ENCODE measurements at regions not wholly inside any gene's neighbourhood (a gene's known extent, or its start where the extent isn't known, plus 50 kb on each side); places are given as distances from the start of the nearest gene placed in this dataset.

DNA sequence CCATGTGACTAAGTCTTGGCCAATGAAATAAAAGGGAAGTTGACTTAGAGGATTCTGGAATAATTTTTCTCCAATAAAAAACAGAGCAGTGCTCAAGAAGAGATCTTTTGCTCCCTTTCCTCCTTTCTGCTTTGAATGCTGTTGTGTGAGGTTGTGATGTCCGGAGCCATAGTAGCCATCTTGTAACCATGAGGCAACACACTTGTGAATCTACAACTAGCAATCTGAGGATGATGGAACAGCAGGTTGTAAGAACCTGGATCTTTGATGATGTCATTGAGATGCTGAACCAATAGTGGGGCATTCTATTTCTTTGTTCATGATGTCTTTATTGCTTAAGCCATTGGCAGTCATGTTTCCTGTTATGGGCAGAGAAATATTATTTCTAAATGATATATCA, 230.0 kb upstream of the SRRM4 start:
- DNase-seq (ENCODE audit: low read depth) = no peak

DNA sequence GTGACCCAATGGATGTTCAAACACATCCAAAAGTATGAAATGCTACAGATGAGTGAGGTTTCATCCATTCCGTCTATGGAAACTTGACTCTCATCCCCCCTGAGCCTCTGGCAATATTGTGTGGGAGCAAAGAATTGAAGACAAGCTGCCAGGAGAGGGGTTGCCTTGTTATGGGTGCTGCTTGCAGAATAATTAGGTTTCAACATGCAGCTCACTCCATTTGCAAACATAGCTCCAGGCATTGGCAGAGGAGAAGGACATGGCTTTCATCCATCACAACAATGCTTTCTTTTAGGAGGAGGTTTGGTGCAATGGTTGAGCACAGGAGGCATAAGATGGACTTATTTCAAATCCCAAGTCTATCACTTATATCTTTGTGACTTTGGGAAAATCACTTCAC, 220.7 kb upstream of the SRRM4 start:
- no peak for DNase-seq (ENCODE audit: low read depth)

GRCh38 chr12:118763234-118763633, 218.1 kb upstream of the SRRM4 start:
- no peak for DNase-seq (ENCODE audit: low read depth)

DNA sequence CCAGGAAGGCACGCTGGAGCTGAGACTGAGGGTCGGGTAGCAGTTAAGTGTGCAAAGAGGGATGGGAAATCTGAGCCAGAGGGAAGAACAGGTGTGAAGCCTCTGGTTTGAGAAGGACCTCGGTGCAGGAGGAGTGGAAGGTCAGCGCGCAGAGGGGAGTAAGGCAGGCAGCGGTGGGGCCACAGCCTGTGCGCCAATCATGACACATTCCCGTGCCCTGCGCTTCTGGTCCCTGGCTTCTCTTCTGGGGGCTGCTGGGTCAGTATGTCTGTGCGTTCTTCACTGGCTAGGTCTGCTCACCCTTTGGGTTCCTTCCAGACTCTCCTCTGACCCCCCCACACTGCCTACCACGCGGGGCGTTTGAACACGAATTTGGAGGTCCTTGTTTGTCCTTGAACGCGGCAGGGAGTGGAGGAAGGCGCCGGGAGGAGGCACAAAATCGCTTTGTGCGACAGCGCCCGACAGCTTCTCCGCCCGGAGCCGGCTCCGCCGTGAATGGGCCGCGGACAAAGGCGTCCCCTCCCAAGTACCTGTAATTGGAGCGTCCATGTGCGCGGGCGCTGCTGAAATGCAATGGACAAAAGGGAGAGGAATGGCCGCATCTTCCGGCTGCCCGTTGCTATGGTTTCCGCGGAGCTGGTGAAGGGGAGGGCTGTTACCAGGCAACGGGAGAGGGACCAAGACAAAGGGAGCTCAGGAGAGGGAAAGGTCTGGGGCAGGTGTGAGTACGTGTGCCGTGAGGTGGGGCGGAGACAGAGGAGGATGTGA, 207.2 kb upstream of the SRRM4 start:
- DNase-seq (ENCODE audit: low read depth) = no peak

DNA sequence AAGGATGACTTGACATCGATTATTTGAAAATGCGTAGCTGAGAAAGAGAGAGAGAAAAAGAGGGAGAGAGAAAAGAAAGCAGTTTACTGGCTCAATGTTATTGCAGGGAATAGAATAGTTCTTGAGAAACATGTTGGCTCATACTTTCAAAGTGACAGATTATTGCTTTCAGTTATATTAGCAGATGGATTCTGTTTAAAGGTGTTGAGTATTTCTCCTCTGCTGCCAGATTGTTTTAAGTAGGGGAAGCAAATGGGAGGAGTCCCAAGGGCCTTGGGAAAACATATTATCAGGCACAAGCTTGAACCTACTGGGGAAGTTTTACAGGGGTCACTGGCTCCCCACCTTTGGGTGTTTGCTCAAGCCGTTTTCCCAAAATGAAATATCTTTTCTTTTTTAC, 203.8 kb upstream of the SRRM4 start:
- no peak for DNase-seq (ENCODE audit: low read depth)

- DNase-seq (ENCODE audit: low read depth) = no peak
These were observed 203.3 kb upstream of the SRRM4 start for GRCh38 chr12:118778077-118778476.

DNA sequence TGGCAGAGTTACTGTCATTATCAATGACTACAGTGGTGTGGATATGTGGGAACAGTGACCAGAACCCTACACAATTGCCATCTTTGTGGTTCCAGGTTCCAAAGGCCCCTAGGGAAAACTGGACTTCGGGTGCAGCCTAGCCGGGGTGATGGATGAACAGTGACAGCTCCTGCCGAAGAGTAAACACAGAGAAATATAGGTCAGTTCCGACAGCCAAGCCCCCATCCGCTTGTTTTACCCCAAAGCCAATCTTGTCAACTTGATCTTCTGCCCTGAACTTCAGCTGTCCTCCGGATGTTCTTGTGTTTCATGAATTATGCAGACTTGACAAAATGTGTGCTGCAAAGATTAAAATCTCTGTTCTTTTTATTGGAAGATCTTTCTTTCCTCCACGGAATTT, 200.4 kb upstream of the SRRM4 start:
- no peak for DNase-seq (ENCODE audit: low read depth)

- no peak for DNase-seq (ENCODE audit: low read depth)
These were observed 199.6 kb upstream of the SRRM4 start for GRCh38 chr12:118781692-118782091.

- DNase-seq (ENCODE audit: low read depth) = no peak
These were observed 197.6 kb upstream of the SRRM4 start for GRCh38 chr12:118783703-118784102.

- no peak for DNase-seq (ENCODE audit: low read depth)
These were observed 190.8 kb upstream of the SRRM4 start for GRCh38 chr12:118790578-118790977.

GRCh38 chr12:118813778-118814357, 167.5 kb upstream of the SRRM4 start:
- DNase-seq (ENCODE audit: low read depth) = no peak

DNA sequence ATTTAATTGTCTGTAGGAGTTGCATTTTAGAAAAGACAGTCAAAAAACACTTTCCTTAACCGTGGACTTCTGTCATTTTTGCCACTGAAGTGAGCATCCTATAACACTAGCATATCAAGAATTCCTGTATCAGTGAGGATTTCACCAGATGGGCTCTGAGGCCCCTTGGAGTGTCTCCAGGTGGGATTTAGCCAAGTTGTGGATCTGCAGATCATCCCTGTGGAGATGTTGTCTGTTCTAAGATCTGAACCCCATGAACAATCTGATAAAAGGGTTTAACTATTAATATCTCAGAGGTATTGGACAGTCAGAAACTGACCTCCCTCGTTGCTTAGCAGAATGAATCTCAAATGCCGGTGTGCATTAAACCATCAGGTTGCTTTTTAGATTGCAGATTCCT, 165.0 kb upstream of the SRRM4 start:
- no peak for DNase-seq (ENCODE audit: low read depth)

GRCh38 chr12:118821386-118821925, 159.9 kb upstream of the SRRM4 start:
- no peak for DNase-seq (ENCODE audit: low read depth)

DNA sequence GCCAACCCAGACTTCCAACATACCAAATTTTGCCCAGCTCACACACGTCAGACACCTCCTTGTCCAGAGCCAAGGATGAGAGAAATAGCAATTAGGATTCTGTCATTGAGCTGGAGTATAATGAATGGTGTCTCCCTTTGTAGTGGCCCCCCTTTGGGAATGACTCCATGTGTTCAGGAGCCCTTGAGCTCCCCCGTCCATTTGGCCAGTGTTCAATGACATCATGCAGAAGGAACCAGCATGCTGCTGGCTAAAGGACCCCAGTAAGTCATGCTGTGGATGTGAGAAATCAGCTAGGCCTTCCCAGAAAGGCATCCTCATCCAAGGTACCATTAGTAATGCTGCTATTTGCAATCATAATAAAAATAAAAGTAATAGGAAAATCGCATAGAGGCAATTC, 158.8 kb upstream of the SRRM4 start:
- DNase-seq (ENCODE audit: low read depth) = no peak

GRCh38 chr12:118827047-118827446, 154.3 kb upstream of the SRRM4 start:
- DNase-seq (ENCODE audit: low read depth) = no peak

DNA sequence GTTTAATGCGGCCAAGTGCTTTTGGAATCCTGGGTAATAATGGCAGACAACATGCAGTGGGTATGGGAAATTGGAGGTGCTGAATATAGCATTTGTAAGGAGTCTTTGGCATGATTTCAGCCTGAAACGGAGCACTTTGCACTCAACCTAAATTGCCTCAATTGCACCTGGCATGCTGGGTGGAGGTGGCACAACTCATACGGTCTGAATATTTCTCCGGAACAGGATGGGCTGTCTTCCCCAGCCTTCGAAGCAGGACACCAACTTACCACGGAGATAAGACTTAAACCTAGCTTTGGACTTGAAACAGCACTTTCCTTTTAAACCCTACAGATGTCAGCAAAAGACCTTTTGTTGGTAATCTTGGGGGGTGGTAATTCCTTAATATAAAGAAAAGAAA, 153.7 kb upstream of the SRRM4 start:
- no peak for DNase-seq (ENCODE audit: low read depth)

GRCh38 chr12:118830296-118830695, 151.0 kb upstream of the SRRM4 start:
- DNase-seq (ENCODE audit: low read depth) = no peak

GRCh38 chr12:118835926-118836325, 145.4 kb upstream of the SRRM4 start:
- DNase-seq (ENCODE audit: low read depth) = no peak

DNA sequence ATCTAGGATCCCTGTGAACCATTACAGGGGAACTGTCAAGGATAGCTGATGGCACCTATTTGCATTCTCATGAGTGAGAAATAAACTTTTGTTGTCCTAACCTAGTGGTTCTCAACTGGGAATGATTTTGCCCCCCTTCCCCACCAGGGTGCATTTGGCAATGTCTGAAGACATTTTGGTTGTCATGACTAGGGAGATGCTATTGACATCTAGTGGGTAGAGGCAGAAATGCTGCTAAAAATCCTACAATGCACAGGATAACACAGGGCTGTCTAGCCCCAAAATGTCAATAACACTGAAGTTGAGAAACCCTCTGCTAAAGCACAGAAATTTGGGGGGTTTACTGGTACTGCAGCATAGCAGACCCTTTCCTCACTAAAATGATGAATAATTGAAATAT, 140.9 kb upstream of the SRRM4 start:
- DNase-seq (ENCODE audit: low read depth) = no peak

- no peak for DNase-seq (ENCODE audit: low read depth)
These were observed 140.5 kb upstream of the SRRM4 start for GRCh38 chr12:118840878-118841277.

GRCh38 chr12:118841588-118841987, 139.8 kb upstream of the SRRM4 start:
- no peak for DNase-seq (ENCODE audit: low read depth)

DNA sequence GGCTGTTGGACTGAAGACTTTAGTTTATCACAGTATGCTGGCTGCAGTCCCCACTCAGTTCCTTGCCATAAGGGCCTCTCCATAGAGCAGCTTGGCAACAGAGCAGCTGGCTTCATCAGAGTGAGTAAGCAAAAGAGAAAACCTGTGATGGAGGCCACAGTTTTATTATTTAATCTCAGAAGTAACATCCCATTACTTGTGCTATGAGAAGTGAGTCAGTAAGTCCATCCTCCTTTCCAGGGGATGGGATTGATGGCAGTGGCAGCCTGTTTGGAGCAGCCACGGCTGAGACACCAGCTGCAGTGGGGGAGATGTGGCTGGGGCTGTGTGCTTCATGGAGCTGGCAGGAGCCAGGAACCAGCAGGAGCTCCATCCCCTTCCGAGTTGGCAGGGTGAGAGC, 138.5 kb upstream of the SRRM4 start:
- no peak for DNase-seq (ENCODE audit: low read depth)

DNA sequence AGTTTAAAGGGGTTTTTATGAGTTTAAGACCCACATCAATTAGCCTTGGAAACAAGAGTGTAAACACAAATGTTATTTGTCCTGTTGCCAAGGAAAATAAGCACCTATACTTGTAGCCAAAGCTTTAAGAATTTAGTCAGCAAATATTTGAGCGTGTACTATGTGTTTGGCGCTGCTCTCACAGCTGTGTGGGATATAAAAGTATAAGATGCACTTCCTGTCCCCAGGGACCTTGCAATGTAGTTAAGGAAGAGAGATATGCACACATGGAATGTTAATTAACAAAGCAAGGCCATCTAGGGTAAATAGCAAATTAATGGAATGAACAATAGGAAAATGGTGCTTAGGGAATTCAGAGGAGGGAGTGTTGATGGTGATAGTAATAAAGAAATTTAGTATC, 134.9 kb upstream of the SRRM4 start:
- no peak for DNase-seq (ENCODE audit: low read depth)
